NB4 (cell line): ENCODE measurements at regions not wholly inside any gene's neighbourhood (a gene's known extent, or its start where the extent isn't known, plus 50 kb on each side); places are given as distances from the start of the nearest gene placed in this dataset.

Experiments used
- POLR2A ChIP-seq: IDR thresholded peaks from 2 replicates; pipeline ENCODE4 v1.6.1; 2011; ENCODE audit warnings: mild to moderate bottlenecking; ENCODE audit not compliant: insufficient read length; ENCODE audit errors: extremely low read depth
- TF ChIP-seq, protein P1 (sequence below): IDR thresholded peaks from one replicate; pipeline ENCODE4 v1.5.1; 2012; ENCODE audit warnings: low read depth, low read length

DNA sequence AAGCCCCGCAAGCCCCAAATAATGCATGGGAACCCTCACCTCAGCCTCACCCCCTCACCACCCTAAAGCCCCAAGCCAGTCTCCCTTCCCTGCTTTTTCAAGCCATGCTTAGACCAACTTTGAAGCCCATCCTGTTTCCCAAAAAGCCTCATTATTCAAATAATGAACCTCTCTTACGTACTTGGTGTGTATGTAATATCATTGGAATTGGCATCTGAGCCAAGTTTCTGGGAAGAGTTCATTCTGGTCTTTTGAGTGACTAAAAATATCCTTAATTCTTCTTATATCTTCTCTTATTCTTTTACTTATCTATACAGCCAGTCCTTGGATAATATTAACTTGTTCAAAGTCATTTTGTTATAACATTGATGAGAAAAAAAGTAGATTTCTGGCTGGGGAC, 875.8 kb upstream of the SLIT2 start:
- TF ChIP-seq POLR2A: no peak
- TF ChIP-seq, protein P1, sequence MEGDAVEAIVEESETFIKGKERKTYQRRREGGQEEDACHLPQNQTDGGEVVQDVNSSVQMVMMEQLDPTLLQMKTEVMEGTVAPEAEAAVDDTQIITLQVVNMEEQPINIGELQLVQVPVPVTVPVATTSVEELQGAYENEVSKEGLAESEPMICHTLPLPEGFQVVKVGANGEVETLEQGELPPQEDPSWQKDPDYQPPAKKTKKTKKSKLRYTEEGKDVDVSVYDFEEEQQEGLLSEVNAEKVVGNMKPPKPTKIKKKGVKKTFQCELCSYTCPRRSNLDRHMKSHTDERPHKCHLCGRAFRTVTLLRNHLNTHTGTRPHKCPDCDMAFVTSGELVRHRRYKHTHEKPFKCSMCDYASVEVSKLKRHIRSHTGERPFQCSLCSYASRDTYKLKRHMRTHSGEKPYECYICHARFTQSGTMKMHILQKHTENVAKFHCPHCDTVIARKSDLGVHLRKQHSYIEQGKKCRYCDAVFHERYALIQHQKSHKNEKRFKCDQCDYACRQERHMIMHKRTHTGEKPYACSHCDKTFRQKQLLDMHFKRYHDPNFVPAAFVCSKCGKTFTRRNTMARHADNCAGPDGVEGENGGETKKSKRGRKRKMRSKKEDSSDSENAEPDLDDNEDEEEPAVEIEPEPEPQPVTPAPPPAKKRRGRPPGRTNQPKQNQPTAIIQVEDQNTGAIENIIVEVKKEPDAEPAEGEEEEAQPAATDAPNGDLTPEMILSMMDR: no peak
